ENCODE measurements at regions not wholly inside any gene's neighbourhood (a gene's known extent, or its start where the extent isn't known, plus 50 kb on each side); places are given as distances from the start of the nearest gene placed in this dataset.

GRCh38 chr9:19938990-19939733 is 150.3 kb upstream of the SLC24A2 start:
- TF ChIP-seq CTCF (IDR thresholded peaks at IDR 0.05) (no peak), POLR2AphosphoS5 (IDR thresholded peaks at IDR 0.05) (no peak), POLR2A (IDR thresholded peaks at IDR 0.05) (no peak)

Data from prostate gland (tissue), 2 donors.